ENCODE measurements at regions not wholly inside any gene's neighbourhood (a gene's known extent, or its start where the extent isn't known, plus 50 kb on each side); places are given as distances from the start of the nearest gene placed in this dataset.

GRCh38 chr1:192958871-192959270 is 100.3 kb downstream of the UCHL5 start:
- TF ChIP-seq CTCF (IDR thresholded peaks at IDR 0.05) (no peak), ZFX (IDR thresholded peaks at IDR 0.05; ENCODE audit: borderline replicate concordance) (no peak)
